Keratinocyte (primary cell): ENCODE measurements at regions not wholly inside any gene's neighbourhood (a gene's known extent, or its start where the extent isn't known, plus 50 kb on each side); places are given as distances from the start of the nearest gene placed in this dataset.

Experiments used
- DNase-seq: peaks from one replicate; pipeline ENCODE4 v3.0.0-alpha.2; 2011; ENCODE audit warnings: low read depth, missing footprints, low spot score
- FAIRE-seq: peaks from 2 replicates; lab custom pipeline; 2011; peaks lifted over from hg19 to GRCh38; lab: Jason Lieb, UNC
- H2AFZ ChIP-seq: 2 replicates; pipeline ENCODE4 v1.6.0; 2012; ENCODE audit warnings: low read length, control low read depth, inconsistent platforms; ENCODE audit not compliant: control insufficient read depth
- H3K27ac ChIP-seq: 2 replicates; pipeline ENCODE4 v1.5.1; 2011; ENCODE audit warnings: low read length; ENCODE audit not compliant: control insufficient read depth, insufficient read depth
- H3K27me3 ChIP-seq: 3 replicates; pipeline ENCODE4 v1.6.0; 2011; ENCODE audit warnings: low read length; ENCODE audit not compliant: control insufficient read depth, insufficient read depth; ENCODE audit errors: extremely low read depth
- H3K36me3 ChIP-seq, 2 experiments: 2 replicates in 1 of 2; 3 replicates in 1 of 2; pipeline ENCODE4 v1.5.1; 2011; ENCODE audit warnings: low read length in 2 of 2, mild to moderate bottlenecking in 1 of 2; ENCODE audit not compliant: control insufficient read depth in 2 of 2, insufficient read depth in 2 of 2; ENCODE audit errors: extremely low read depth in 1 of 2
- H3K4me1 ChIP-seq: 3 replicates; pipeline ENCODE4 v1.5.1; 2011; ENCODE audit warnings: low read length; ENCODE audit not compliant: control insufficient read depth, insufficient read depth; ENCODE audit errors: extremely low read depth
- H3K4me2 ChIP-seq: 3 replicates; pipeline ENCODE4 v1.6.0; 2011; ENCODE audit warnings: low read depth, low read length; ENCODE audit not compliant: control insufficient read depth, insufficient read depth; ENCODE audit errors: extremely low read depth
- H3K4me3 ChIP-seq, 3 experiments: fragments of 200-600 bp in 1 of 3; sonication (generic) in 1 of 3; 2 replicates in 2 of 3; 3 replicates in 1 of 3; pipeline ENCODE4 v1.5.1; 2011 to 2016; ENCODE audit warnings: low read length in 3 of 3, mild to moderate bottlenecking in 3 of 3, control low read depth in 2 of 3, inconsistent platforms in 1 of 3, low read depth in 1 of 3, mixed read lengths in 1 of 3, mixed run types in 1 of 3, moderate library complexity in 1 of 3; ENCODE audit not compliant: control insufficient read depth in 2 of 3, insufficient read depth in 2 of 3; ENCODE audit errors: extremely low read depth in 1 of 3
- H3K79me2 ChIP-seq: 2 replicates; pipeline ENCODE4 v1.6.0; 2012; ENCODE audit warnings: low read length; ENCODE audit not compliant: control insufficient read depth, insufficient read depth
- H3K9ac ChIP-seq: 3 replicates; pipeline ENCODE4 v1.6.0; 2011; ENCODE audit warnings: low read length; ENCODE audit not compliant: control insufficient read depth, insufficient read depth; ENCODE audit errors: extremely low read depth
- H3K9me1 ChIP-seq: 3 replicates; pipeline ENCODE4 v1.6.0; 2011; ENCODE audit warnings: low read length; ENCODE audit not compliant: control insufficient read depth, insufficient read depth; ENCODE audit errors: extremely low read depth
- H3K9me3 ChIP-seq: 2 replicates; pipeline ENCODE4 v1.5.1; 2012; ENCODE audit warnings: low read depth, low read length; ENCODE audit not compliant: control insufficient read depth
- H4K20me1 ChIP-seq: 3 replicates; pipeline ENCODE4 v1.6.0; 2011; ENCODE audit warnings: low read length; ENCODE audit not compliant: control insufficient read depth, insufficient read depth; ENCODE audit errors: extremely low read depth
- CTCF ChIP-seq, 3 experiments: IDR thresholded peaks in 1 of 3; conservative IDR thresholded peaks in 1 of 3; optimal IDR thresholded peaks in 1 of 3; 2 replicates in 2 of 3; 3 replicates in 1 of 3; pipeline versions ENCODE3 to v1.5.1; 2011; ENCODE audit warnings: low read length in 3 of 3, mild to moderate bottlenecking in 3 of 3, moderate library complexity in 2 of 3, control low read depth in 1 of 3, inconsistent platforms in 1 of 3; ENCODE audit not compliant: insufficient read depth in 2 of 3; ENCODE audit errors: extremely low read depth in 1 of 3
- EZH2 ChIP-seq: IDR thresholded peaks from one replicate; pipeline ENCODE4 v1.6.1; 2012; ENCODE audit warnings: inconsistent platforms, mild to moderate bottlenecking, low read length, moderate library complexity
- dilution Hi-C: fragments of 300-500 bp; cut with MboI; formaldehyde crosslinking; loops from one replicate; pipeline ENCODE4 v1.7.0; 2020; ENCODE audit warnings: low sequenced_read_pairs; ENCODE audit not compliant: extremely low pct_ligation_motif_present

- no peaks in the 10 kb centered on the region for H3K9me3 ChIP-seq
- no peaks in the 10 kb centered on the region for H3K79me2 ChIP-seq
- FAIRE-seq = no peak
- H3K9ac ChIP-seq = no peak overlapping the region
- no peaks in the 10 kb centered on the region for H3K9me1 ChIP-seq
- TF ChIP-seq CTCF (optimal IDR thresholded peaks at IDR 0.05 in 1 of 3, IDR thresholded peaks at IDR 0.05 in 1 of 3, conservative IDR thresholded peaks at IDR 0.05 in 1 of 3; ENCODE audit: extremely low read depth in 1 of 3, insufficient read depth in 2 of 3, low read length in 3 of 3) (no peak), EZH2 (no peak)
- dilution Hi-C loops = no loop called here
- H3K27ac ChIP-seq = no peak overlapping the region
- DNase-seq = no peak
- no peaks in the 10 kb centered on the region for H3K4me1 ChIP-seq
- no peak overlapping the region for H2AFZ ChIP-seq
- H4K20me1 ChIP-seq = no peaks in the 10 kb centered on the region
- H3K4me3 ChIP-seq = no peak overlapping the region
- no peaks in the 10 kb centered on the region for H3K36me3 ChIP-seq
- no peaks in the 10 kb centered on the region for H3K27me3 ChIP-seq
- no peak overlapping the region for H3K4me2 ChIP-seq
Observed at GRCh38 chr11:42774567-42774966, 537.2 kb upstream of the API5 start.

GRCh38 chr11:42777776-42778175 is 534.0 kb upstream of the API5 start:
- Histone ChIP-seq H3K9me1 (no peaks in the 10 kb centered on the region), H3K9ac (no peak overlapping the region), H3K79me2 (no peaks in the 10 kb centered on the region), H4K20me1 (no peaks in the 10 kb centered on the region), H3K36me3 (no peaks in the 10 kb centered on the region), H3K27me3 (no peaks in the 10 kb centered on the region), H3K27ac (no peak overlapping the region), H3K9me3 (no peaks in the 10 kb centered on the region), H3K4me1 (no peaks in the 10 kb centered on the region), H3K4me2 (no peak overlapping the region), H2AFZ (no peak overlapping the region), H3K4me3 (no peak overlapping the region)
- no peak for DNase-seq
- dilution Hi-C loops = no loop called here
- TF ChIP-seq CTCF (optimal IDR thresholded peaks at IDR 0.05 in 1 of 3, IDR thresholded peaks at IDR 0.05 in 1 of 3, conservative IDR thresholded peaks at IDR 0.05 in 1 of 3; ENCODE audit: extremely low read depth in 1 of 3, insufficient read depth in 2 of 3, low read length in 3 of 3) (no peak), EZH2 (no peak)
- no peak for FAIRE-seq
